ENCODE measurements at regions not wholly inside any gene's neighbourhood (a gene's known extent, or its start where the extent isn't known, plus 50 kb on each side); places are given as distances from the start of the nearest gene placed in this dataset.

DNA sequence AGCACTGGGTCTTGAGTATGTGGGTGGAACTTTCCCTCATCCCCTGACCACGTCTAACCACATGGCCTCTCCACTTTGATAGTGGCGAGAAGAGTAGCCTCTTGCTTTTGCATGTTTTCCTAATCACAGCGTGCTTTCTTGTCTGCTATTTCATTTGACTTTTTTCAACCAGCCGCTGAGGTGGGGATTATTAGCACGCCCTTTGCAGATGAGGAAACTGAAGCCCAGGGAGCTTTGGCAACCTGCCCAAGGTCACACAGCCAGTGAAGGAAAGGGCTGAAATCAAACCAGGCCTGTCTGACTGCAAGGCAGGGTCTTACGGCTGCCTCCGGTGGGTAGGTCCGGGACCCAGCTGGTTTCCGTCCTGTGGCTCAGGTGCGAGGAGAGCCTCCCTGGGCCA lies 106.5 kb upstream of the MSX2 start:
- no peak for TF ChIP-seq EZH2phosphoT487 (IDR thresholded peaks at IDR 0.05; ENCODE audit: borderline replicate concordance)
- TF ChIP-seq, protein P1, sequence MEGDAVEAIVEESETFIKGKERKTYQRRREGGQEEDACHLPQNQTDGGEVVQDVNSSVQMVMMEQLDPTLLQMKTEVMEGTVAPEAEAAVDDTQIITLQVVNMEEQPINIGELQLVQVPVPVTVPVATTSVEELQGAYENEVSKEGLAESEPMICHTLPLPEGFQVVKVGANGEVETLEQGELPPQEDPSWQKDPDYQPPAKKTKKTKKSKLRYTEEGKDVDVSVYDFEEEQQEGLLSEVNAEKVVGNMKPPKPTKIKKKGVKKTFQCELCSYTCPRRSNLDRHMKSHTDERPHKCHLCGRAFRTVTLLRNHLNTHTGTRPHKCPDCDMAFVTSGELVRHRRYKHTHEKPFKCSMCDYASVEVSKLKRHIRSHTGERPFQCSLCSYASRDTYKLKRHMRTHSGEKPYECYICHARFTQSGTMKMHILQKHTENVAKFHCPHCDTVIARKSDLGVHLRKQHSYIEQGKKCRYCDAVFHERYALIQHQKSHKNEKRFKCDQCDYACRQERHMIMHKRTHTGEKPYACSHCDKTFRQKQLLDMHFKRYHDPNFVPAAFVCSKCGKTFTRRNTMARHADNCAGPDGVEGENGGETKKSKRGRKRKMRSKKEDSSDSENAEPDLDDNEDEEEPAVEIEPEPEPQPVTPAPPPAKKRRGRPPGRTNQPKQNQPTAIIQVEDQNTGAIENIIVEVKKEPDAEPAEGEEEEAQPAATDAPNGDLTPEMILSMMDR (conservative IDR thresholded peaks at IDR 0.05; ENCODE audit: low read length): no peak
- Histone ChIP-seq H3K9ac (ENCODE audit: low read depth, low read length, poor library complexity, severe bottlenecking) (no peak overlapping the region), H3K9me2 (replicated peaks; ENCODE audit: low read depth, low read length) (no peaks in the 10 kb centered on the region), H3K36me3 (ENCODE audit: insufficient read depth, low read length) (no peaks in the 10 kb centered on the region), H3K4me1 (ENCODE audit: insufficient read depth, low read length, poor library complexity, severe bottlenecking) (no peaks in the 10 kb centered on the region), H3K79me2 (ENCODE audit: insufficient read depth, low read length) (no peaks in the 10 kb centered on the region), H2AFZ (ENCODE audit: low read length) (no peak overlapping the region), H3K4me3 (ENCODE audit: low read length, poor library complexity, severe bottlenecking) (no peak overlapping the region), H4K20me1 (ENCODE audit: insufficient read depth, low read length, poor library complexity, severe bottlenecking) (no peaks in the 10 kb centered on the region), H3F3A (ENCODE audit: low read depth) (no peaks in the 10 kb centered on the region), H3K27me3 (ENCODE audit: insufficient read depth, low read length, poor library complexity, severe bottlenecking) (no peaks in the 10 kb centered on the region), H3K4me2 (ENCODE audit: low read depth, low read length, poor library complexity, severe bottlenecking) (no peak overlapping the region), H3K9me3 (ENCODE audit: insufficient read depth, low read depth, low read length) (no peaks in the 10 kb centered on the region)

DNA sequence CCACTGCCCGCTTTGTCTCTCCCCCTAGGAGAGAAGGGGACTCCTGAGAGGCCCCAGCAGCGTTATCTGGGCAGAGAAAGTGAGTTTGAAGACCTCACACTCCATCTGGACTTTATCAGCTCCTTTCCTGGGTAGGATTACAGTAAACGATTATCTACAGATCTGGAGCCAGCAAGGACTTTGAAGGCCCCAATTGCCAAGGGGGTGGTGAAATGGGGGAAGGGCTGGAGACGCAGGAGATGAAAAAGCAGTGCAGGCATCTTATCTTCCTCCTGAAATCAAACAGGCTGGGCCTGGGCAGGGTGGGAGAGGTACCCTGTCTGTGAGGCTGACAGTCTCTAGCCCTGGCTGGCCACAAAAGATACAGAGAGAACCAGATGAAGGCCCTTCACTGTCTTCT lies 105.8 kb upstream of the MSX2 start:
- H3K4me2 ChIP-seq (ENCODE audit: low read depth, low read length, poor library complexity, severe bottlenecking): no peak overlapping the region
- H3K36me3 ChIP-seq (ENCODE audit: insufficient read depth, low read length): no peaks in the 10 kb centered on the region
- H3F3A ChIP-seq (ENCODE audit: low read depth): no peaks in the 10 kb centered on the region
- no peak overlapping the region for H3K9ac ChIP-seq (ENCODE audit: low read depth, low read length, poor library complexity, severe bottlenecking)
- no peak overlapping the region for H2AFZ ChIP-seq (ENCODE audit: low read length)
- H3K4me1 ChIP-seq (ENCODE audit: insufficient read depth, low read length, poor library complexity, severe bottlenecking): no peaks in the 10 kb centered on the region
- no peaks in the 10 kb centered on the region for H3K79me2 ChIP-seq (ENCODE audit: insufficient read depth, low read length)
- H4K20me1 ChIP-seq (ENCODE audit: insufficient read depth, low read length, poor library complexity, severe bottlenecking): no peaks in the 10 kb centered on the region
- H3K9me3 ChIP-seq (ENCODE audit: insufficient read depth, low read depth, low read length): no peaks in the 10 kb centered on the region
- no peak overlapping the region for H3K4me3 ChIP-seq (ENCODE audit: low read length, poor library complexity, severe bottlenecking)
- no peaks in the 10 kb centered on the region for H3K27me3 ChIP-seq (ENCODE audit: insufficient read depth, low read length, poor library complexity, severe bottlenecking)
- TF ChIP-seq EZH2phosphoT487 (IDR thresholded peaks at IDR 0.05; ENCODE audit: borderline replicate concordance): no peak
- TF ChIP-seq, protein P1 (conservative IDR thresholded peaks at IDR 0.05; ENCODE audit: low read length): no peak
- H3K9me2 ChIP-seq (replicated peaks; ENCODE audit: low read depth, low read length): no peaks in the 10 kb centered on the region

DNA sequence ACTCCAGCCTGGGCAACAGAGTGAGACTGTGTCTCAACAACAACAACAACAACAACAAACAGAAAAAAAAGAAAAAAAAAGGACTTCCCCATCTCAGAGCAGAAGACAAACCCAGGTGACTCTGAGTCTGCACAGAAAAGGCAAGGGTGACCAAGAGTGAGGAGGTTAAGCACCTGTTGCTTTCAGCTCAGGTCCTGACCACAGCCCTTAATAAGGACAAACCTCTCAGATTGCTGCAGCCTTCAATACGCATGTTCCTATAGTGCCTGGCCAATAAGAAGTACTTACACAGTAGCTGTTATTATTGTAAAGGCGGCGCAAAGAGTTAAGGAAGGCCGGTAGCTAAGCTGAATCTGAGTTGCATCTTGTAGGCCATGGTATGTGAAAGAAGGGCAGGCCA lies 102.3 kb upstream of the MSX2 start:
- Histone ChIP-seq H3K27me3 (ENCODE audit: insufficient read depth, low read length, poor library complexity, severe bottlenecking) (no peaks in the 10 kb centered on the region), H3K36me3 (ENCODE audit: insufficient read depth, low read length) (no peaks in the 10 kb centered on the region), H2AFZ (ENCODE audit: low read length) (no peak overlapping the region), H3K9me2 (replicated peaks; ENCODE audit: low read depth, low read length) (no peaks in the 10 kb centered on the region), H3K4me3 (ENCODE audit: low read length, poor library complexity, severe bottlenecking) (no peak overlapping the region), H3K4me1 (ENCODE audit: insufficient read depth, low read length, poor library complexity, severe bottlenecking) (no peaks in the 10 kb centered on the region), H4K20me1 (ENCODE audit: insufficient read depth, low read length, poor library complexity, severe bottlenecking) (no peaks in the 10 kb centered on the region), H3F3A (ENCODE audit: low read depth) (no peaks in the 10 kb centered on the region), H3K9me3 (ENCODE audit: insufficient read depth, low read depth, low read length) (no peaks in the 10 kb centered on the region), H3K9ac (ENCODE audit: low read depth, low read length, poor library complexity, severe bottlenecking) (no peak overlapping the region), H3K4me2 (ENCODE audit: low read depth, low read length, poor library complexity, severe bottlenecking) (no peak overlapping the region), H3K79me2 (ENCODE audit: insufficient read depth, low read length) (no peaks in the 10 kb centered on the region)
- TF ChIP-seq, protein P1 (conservative IDR thresholded peaks at IDR 0.05; ENCODE audit: low read length): no peak

Data from Loucy (cell line).